Bronchial epithelial cell (primary cell): ENCODE measurements at regions not wholly inside any gene's neighbourhood (a gene's known extent, or its start where the extent isn't known, plus 50 kb on each side); places are given as distances from the start of the nearest gene placed in this dataset.

Experiments
- DNase-seq: peaks from one replicate; pipeline ENCODE4 v3.0.0-alpha.2; 2010; ENCODE audit warnings: low read depth
- FAIRE-seq: peaks from 2 replicates; lab custom pipeline; 2011; peaks lifted over from hg19 to GRCh38; lab: Jason Lieb, UNC
- H3K27me3 ChIP-seq: 2 replicates; pipeline ENCODE4 v1.5.1; 2011; ENCODE audit warnings: low read length; ENCODE audit not compliant: control insufficient read depth, insufficient read depth
- H3K36me3 ChIP-seq: 2 replicates; pipeline ENCODE4 v1.5.1; 2011; ENCODE audit warnings: low read length; ENCODE audit not compliant: control insufficient read depth, insufficient read depth
- H3K4me3 ChIP-seq: 2 replicates; pipeline ENCODE4 v1.5.1; 2011; ENCODE audit warnings: mild to moderate bottlenecking, low read depth, low read length, control low read depth
- TF ChIP-seq, protein P1 (sequence below): IDR thresholded peaks from 2 replicates; pipeline ENCODE4 v1.5.1; 2011; ENCODE audit warnings: mild to moderate bottlenecking, moderate library complexity, low read length, control low read depth, inconsistent platforms; ENCODE audit not compliant: insufficient read depth, severe bottlenecking

DNA sequence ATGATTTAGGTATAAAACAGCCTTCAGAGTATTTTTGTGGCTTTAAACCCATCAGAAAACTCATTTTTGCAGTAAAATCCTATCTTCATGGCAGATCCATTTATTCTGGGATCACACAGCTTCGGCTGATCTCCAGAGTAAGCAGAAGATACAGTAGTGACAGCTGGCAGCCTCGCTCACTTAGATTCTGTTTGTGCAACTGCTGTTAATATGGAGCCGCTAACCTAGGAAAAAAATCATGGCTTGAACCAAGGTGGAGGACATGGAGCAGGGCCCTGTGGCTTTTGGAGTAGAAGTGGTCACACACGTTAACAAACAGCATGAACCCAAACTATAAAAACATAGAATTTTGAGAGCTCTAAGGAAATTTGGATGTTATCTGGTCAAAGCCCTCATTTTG, 137.2 kb upstream of the ARHGAP5 start:
- FAIRE-seq (no peak), DNase-seq (no peak)
- H3K4me3 ChIP-seq: no peak overlapping the region
- H3K36me3 ChIP-seq: no peaks in the 10 kb centered on the region
- TF ChIP-seq, protein P1, sequence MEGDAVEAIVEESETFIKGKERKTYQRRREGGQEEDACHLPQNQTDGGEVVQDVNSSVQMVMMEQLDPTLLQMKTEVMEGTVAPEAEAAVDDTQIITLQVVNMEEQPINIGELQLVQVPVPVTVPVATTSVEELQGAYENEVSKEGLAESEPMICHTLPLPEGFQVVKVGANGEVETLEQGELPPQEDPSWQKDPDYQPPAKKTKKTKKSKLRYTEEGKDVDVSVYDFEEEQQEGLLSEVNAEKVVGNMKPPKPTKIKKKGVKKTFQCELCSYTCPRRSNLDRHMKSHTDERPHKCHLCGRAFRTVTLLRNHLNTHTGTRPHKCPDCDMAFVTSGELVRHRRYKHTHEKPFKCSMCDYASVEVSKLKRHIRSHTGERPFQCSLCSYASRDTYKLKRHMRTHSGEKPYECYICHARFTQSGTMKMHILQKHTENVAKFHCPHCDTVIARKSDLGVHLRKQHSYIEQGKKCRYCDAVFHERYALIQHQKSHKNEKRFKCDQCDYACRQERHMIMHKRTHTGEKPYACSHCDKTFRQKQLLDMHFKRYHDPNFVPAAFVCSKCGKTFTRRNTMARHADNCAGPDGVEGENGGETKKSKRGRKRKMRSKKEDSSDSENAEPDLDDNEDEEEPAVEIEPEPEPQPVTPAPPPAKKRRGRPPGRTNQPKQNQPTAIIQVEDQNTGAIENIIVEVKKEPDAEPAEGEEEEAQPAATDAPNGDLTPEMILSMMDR: no peak
- H3K27me3 ChIP-seq: no peaks in the 10 kb centered on the region

DNA sequence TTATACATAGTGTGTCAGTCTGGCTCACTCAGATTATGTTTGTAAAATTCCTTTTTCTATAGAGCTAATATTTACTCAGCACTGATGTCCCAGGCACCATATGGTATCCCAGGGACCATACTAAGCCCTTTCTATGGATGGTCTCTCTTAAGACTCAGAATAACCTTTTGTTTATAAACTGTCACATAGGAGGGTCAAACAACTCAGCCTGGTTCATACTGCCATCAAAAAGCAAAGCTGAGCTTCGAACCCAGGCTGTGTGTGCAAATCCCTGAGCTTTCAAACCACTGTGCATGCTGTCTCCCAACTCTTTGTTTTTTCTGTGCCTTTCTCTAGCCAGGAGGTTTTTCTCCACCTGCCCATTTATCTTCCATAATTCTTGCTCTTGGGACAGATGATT, 135.6 kb upstream of the ARHGAP5 start:
- FAIRE-seq (no peak), DNase-seq (no peak)
- TF ChIP-seq, protein P1: no peak
- Histone ChIP-seq H3K27me3 (no peaks in the 10 kb centered on the region), H3K36me3 (no peaks in the 10 kb centered on the region), H3K4me3 (no peak overlapping the region)

DNA sequence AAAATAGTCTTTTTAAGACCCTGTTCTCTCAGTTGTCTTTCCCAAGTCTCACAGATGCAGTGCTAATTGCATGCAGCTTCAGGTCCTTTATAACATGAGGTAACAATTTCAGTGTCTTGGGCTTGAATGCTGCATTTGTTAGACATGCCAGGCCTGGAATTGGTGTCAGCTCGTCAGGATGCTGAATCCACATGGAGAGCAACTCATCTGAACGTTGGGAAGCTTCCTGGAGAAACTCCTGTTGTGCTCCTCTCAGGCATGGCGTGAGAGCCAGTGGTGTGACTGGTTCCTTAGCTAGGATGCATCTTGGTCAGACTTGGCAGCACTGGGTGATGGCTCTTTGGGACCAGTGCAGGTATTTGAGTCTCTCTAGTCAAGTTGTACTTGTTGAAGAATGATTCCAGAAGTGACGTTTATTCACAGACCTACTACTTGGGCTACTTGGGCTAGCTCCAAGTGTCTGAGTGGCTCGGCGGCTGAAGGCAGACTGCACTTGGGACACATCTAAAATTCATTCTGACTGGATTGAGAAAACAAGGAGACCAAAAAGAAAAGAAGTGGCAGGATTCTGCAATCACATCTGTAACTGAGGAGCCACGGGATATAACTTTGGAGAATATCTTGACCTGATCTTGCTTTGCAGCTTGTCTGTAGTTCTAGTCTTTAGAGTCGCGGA, 134.8 kb upstream of the ARHGAP5 start:
- DNase-seq: no peak
- Histone ChIP-seq H3K27me3 (no peaks in the 10 kb centered on the region), H3K36me3 (no peaks in the 10 kb centered on the region), H3K4me3 (no peak overlapping the region)
- TF ChIP-seq, protein P1: no peak
- FAIRE-seq: no peak

DNA sequence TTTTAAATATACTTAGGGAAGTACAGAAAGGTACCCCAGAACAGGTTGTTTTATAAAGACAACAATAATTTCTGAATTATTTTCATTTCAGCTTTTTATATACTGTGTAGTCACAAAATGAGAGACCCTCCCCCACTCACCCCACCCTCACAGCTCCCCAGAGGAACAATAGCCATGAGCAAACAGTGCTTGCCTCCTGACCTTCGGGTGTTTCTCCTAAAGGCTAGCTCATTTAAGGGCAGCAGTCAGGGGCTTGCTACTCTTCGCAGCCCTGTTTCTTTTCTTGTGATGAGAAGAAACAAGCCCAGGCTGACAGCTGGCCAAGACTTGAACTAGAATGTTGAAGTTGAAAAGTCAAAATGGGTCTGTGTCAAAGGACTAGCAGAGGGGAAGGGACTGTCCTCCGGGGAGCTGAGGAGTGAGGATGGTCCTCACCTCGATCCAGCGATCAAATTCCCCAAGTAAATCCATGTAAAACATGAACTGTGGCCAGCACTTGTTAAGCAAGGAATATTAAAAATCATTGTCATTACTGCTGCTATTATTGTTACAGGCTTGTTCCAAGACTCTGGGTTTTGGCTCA, 133.8 kb upstream of the ARHGAP5 start:
- H3K4me3 ChIP-seq: no peak overlapping the region
- no peaks in the 10 kb centered on the region for H3K27me3 ChIP-seq
- no peaks in the 10 kb centered on the region for H3K36me3 ChIP-seq
- no peak for FAIRE-seq
- no peak for DNase-seq
- TF ChIP-seq, protein P1: no peak

DNA sequence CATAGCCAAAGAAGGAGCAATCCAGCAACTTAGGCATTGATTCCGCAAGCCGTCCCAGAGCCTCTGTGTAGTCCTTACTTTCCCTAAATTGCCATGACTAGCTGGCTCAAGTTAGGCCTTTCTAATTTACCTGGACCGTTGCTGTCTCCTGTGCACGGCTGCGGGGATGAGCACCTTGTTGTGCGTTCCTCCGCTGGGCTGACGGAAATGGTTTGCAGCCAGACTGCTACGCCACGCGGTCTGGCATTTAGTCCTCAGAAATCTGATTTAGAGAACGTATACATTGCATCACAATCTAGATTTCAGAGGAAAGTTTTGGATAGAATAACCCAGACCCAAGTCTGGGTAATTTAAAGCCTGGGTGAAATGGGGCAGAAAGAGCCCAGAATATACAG, 133.2 kb upstream of the ARHGAP5 start:
- TF ChIP-seq, protein P1: no peak
- no peak overlapping the region for H3K4me3 ChIP-seq
- no peaks in the 10 kb centered on the region for H3K36me3 ChIP-seq
- FAIRE-seq (no peak), DNase-seq (no peak)
- no peaks in the 10 kb centered on the region for H3K27me3 ChIP-seq
